Testis (tissue), 2 donors: ENCODE measurements at regions not wholly inside any gene's neighbourhood (a gene's known extent, or its start where the extent isn't known, plus 50 kb on each side); places are given as distances from the start of the nearest gene placed in this dataset.

Experiments
- DNase-seq: peaks from one replicate; pipeline ENCODE4 v3.0.0-alpha.2; 2019
- H3K27ac ChIP-seq, 2 donors: fragments of 200-600 bp; sonication (generic); one replicate each; pipeline ENCODE4 v1.5.1; 2019
- H3K27me3 ChIP-seq: fragments of 200-600 bp; sonication (generic); one replicate; pipeline ENCODE4 v1.5.1; 2019
- H3K36me3 ChIP-seq: fragments of 200-600 bp; sonication (generic); one replicate; pipeline ENCODE4 v1.5.1; 2017; ENCODE audit warnings: low read depth; ENCODE audit errors: missing control alignments
- H3K4me1 ChIP-seq: fragments of 200-600 bp; sonication (generic); one replicate; pipeline ENCODE4 v1.5.1; 2019
- H3K4me3 ChIP-seq, 2 donors: fragments of 200-600 bp; sonication (generic); one replicate each; pipeline ENCODE4 v1.5.1; 2017 to 2019
- H3K9me3 ChIP-seq: fragments of 200-600 bp; sonication (generic); one replicate; pipeline ENCODE4 v1.5.1; 2017
- CTCF ChIP-seq, 3 experiments: fragments of 450-650 bp in 2 of 3; fragments of 200-600 bp in 1 of 3; sonication (generic) in 1 of 3; IDR thresholded peaks; one replicate each; pipeline ENCODE4 v1.5.1; 2016 to 2019; ENCODE audit warnings: antibody characterized with exemption in 3 of 3, mild to moderate bottlenecking in 2 of 3, moderate library complexity in 1 of 3
- POLR2A ChIP-seq: fragments of 450-650 bp; IDR thresholded peaks from one replicate; pipeline ENCODE4 v1.6.1; 2017; ENCODE audit warnings: antibody characterized with exemption, mild to moderate bottlenecking, moderate library complexity
- WGBS, 2 donors: methylation state at CpG; one replicate each; pipeline ENCODE4 v1.1.5; 2018; 5-methylcytosine and 5-hydroxymethylcytosine counted together
- intact Hi-C: fragments of 100-400 bp; cut with DNase I; formaldehyde crosslinking; loops from one replicate; pipeline ENCODE4 v1.15.1; 2023; ENCODE audit warnings: low total_unique reads

DNA sequence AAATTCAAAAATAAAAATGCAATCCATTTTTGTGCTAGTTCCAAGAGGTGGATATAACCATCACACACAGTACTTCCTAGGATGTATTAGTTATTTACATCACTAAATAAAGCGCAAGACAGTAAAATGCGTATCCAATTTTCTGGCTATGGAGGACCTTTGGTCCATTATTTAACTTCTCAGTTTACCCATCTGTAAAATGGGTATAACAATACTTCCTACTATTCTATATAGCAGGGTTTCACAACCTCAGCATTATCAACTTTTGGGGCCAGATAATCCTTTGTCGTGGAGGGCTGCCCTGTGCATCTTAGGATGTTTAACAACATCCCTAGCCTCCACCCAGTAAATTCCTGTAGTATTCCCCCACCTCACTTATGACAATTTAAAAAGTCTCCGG is 275.1 kb upstream of the PKDCC start:
- no peak overlapping the region for H3K4me3 ChIP-seq
- H3K9me3 ChIP-seq = no peaks in the 10 kb centered on the region
- TF ChIP-seq POLR2A = no peak
- no peak for TF ChIP-seq CTCF (IDR thresholded peaks at IDR 0.05)
- H3K36me3 ChIP-seq = no peaks in the 10 kb centered on the region
- no peaks in the 10 kb centered on the region for H3K27me3 ChIP-seq
- DNase-seq = no peak
- no peak overlapping the region for H3K27ac ChIP-seq
- 92 to 96% methylated on average over 4 of the region's 4 CpGs for WGBS, 2 donors
- intact Hi-C loops = no loop called here
- no peaks in the 10 kb centered on the region for H3K4me1 ChIP-seq

- DNase-seq = no peak
- Histone ChIP-seq H3K27me3 (no peaks in the 10 kb centered on the region), H3K4me3 (no peak overlapping the region), H3K27ac (no peak overlapping the region), H3K9me3 (no peaks in the 10 kb centered on the region), H3K36me3 (no peaks in the 10 kb centered on the region), H3K4me1 (no peaks in the 10 kb centered on the region)
- 67 to 75% methylated on average over 3 of the region's 3 CpGs for WGBS, 2 donors
- intact Hi-C loops = no loop called here
- no peak for TF ChIP-seq CTCF (IDR thresholded peaks at IDR 0.05)
- TF ChIP-seq POLR2A = no peak
These were observed 273.7 kb upstream of the PKDCC start for GRCh38 chr2:41774011-41774605.

GRCh38 chr2:41775366-41776025 is 272.3 kb upstream of the PKDCC start:
- TF ChIP-seq CTCF (IDR thresholded peaks at IDR 0.05) (no peak), POLR2A (no peak)
- Histone ChIP-seq H3K27ac (no peak overlapping the region), H3K9me3 (no peaks in the 10 kb centered on the region), H3K27me3 (no peaks in the 10 kb centered on the region), H3K36me3 (no peaks in the 10 kb centered on the region), H3K4me1 (no peaks in the 10 kb centered on the region), H3K4me3 (no peak overlapping the region)
- intact Hi-C loops = no loop called here
- WGBS, 2 donors = 83 to 86% methylated on average over 4 of the region's 4 CpGs
- no peak for DNase-seq

GRCh38 chr2:41779888-41780287 is 267.9 kb upstream of the PKDCC start:
- Histone ChIP-seq H3K36me3 (no peaks in the 10 kb centered on the region), H3K27ac (no peak overlapping the region), H3K4me3 (no peak overlapping the region), H3K27me3 (no peaks in the 10 kb centered on the region), H3K4me1 (peaks cover 2% of the 10 kb centered on the region), H3K9me3 (no peaks in the 10 kb centered on the region)
- intact Hi-C loops = no loop called here
- TF ChIP-seq CTCF (IDR thresholded peaks at IDR 0.05) = no peak
- TF ChIP-seq POLR2A = no peak
- no peak for DNase-seq
- WGBS, 2 donors = 49 to 53% methylated on average over 3 of the region's 3 CpGs
